K562 (cell line): ENCODE measurements at regions not wholly inside any gene's neighbourhood (a gene's known extent, or its start where the extent isn't known, plus 50 kb on each side); places are given as distances from the start of the nearest gene placed in this dataset.

Experiments used
- ATAC-seq: fragments of 200-7000 bp; cut with Tn5 transposase; 3 replicates; pipeline ENCODE4 v1.9.1; 2020; ENCODE audit warnings: moderate library complexity
- BruUV-seq: library from RNA; stranded (reverse); fragments of 400-500 nt; replicated peaks from 2 replicates; lab custom pipeline; 2021; lab: Mats Ljungman, UMichigan
- CTCF ChIA-PET: fragments of 300-600 bp; formaldehyde crosslinking; extraction: SDS; loops from one replicate; lab custom pipeline; 2021; ENCODE audit warnings: low intra/inter-chr PET ratio; lab: Yijun Ruan, JAX
- POLR2A ChIA-PET: fragments of 300-600, 350-650 bp; sonication (Branson Sonifier 250); formaldehyde crosslinking; extraction: SDS; loops from one replicate; lab custom pipeline; 2021; ENCODE audit warnings: antibody characterized with exemption, inconsistent platforms; lab: Yijun Ruan, JAX
- DNase-seq, 4 experiments: peaks; one replicate each; pipeline versions ENCODE4 v3.0.0 to v3.0.0-alpha.2; 2011 to 2018; ENCODE audit warnings: low spot score in 3 of 4, mixed read lengths in 3 of 4; ENCODE audit errors: extremely low read depth in 1 of 4
- FAIRE-seq: peaks from 2 replicates; lab custom pipeline; 2011; peaks lifted over from hg19 to GRCh38; lab: Jason Lieb, UNC
- H2AFZ ChIP-seq: 2 replicates; pipeline ENCODE4 v1.6.0; 2011; ENCODE audit warnings: low read depth, low read length, control low read depth, inconsistent platforms
- H3K27ac ChIP-seq: fragments of 200-600 bp; 3 replicates; pipeline ENCODE4 v1.8.0; 2011; ENCODE audit warnings: low read depth, mild to moderate bottlenecking, control low read depth, inconsistent platforms, low read length, moderate library complexity, mixed read lengths; ENCODE audit errors: extremely low read depth
- H3K27me3 ChIP-seq, 2 experiments: fragments of 300-600 bp in 1 of 2; 2 replicates in 1 of 2; 3 replicates in 1 of 2; pipeline versions ENCODE4 v1.6.0 to v1.8.0; 2011; ENCODE audit warnings: inconsistent platforms in 2 of 2, low read length in 2 of 2, mild to moderate bottlenecking in 1 of 2, mixed read lengths in 1 of 2, moderate library complexity in 1 of 2; ENCODE audit not compliant: control insufficient read depth in 2 of 2, insufficient read depth in 2 of 2
- H3K36me3 ChIP-seq: fragments of 300-600 bp; 3 replicates; pipeline ENCODE4 v1.8.0; 2011; ENCODE audit warnings: mild to moderate bottlenecking, low read length, inconsistent platforms; ENCODE audit not compliant: control insufficient read depth, insufficient read depth
- H3K4me1 ChIP-seq, 2 experiments: fragments of 200-600 bp in 1 of 2; replicated peaks in 1 of 2; 2 replicates in 1 of 2; 3 replicates in 1 of 2; pipeline versions ENCODE4 v1.5.1 to v1.8.0; 2011; ENCODE audit warnings: inconsistent platforms in 2 of 2, low read length in 2 of 2, mild to moderate bottlenecking in 1 of 2, mixed read lengths in 1 of 2, moderate library complexity in 1 of 2; ENCODE audit not compliant: control insufficient read depth in 2 of 2, insufficient read depth in 2 of 2
- H3K4me2 ChIP-seq: 2 replicates; pipeline ENCODE4 v1.6.1; 2011; ENCODE audit warnings: low read length, control low read depth, inconsistent platforms, mixed read lengths; ENCODE audit not compliant: insufficient read depth
- H3K4me3 ChIP-seq: fragments of 200-600 bp; sonication (generic), shearing (Covaris generic); 2 replicates; pipeline ENCODE4 v1.5.1; 2016; ENCODE audit warnings: control low read depth, inconsistent platforms
- H3K79me2 ChIP-seq: fragments of 200-600 bp; 3 replicates; pipeline ENCODE4 v1.8.0; 2011; ENCODE audit warnings: low read length, inconsistent platforms; ENCODE audit not compliant: control insufficient read depth, insufficient read depth
- H3K9ac ChIP-seq, 2 experiments: 2 replicates each; pipeline versions ENCODE4 v1.6.0 to v1.6.1; 2011; ENCODE audit warnings: low read depth in 2 of 2, low read length in 2 of 2, control low read depth in 1 of 2, inconsistent platforms in 1 of 2, mild to moderate bottlenecking in 1 of 2, mixed read lengths in 1 of 2; ENCODE audit not compliant: insufficient read depth in 1 of 2
- H3K9me1 ChIP-seq: one replicate; pipeline ENCODE4 v1.6.0; 2011; ENCODE audit warnings: inconsistent platforms, mild to moderate bottlenecking, low read length, moderate library complexity; ENCODE audit not compliant: control insufficient read depth, insufficient read depth
- H3K9me3 ChIP-seq: replicated peaks from 2 replicates; pipeline ENCODE4 v1.5.1; 2011; ENCODE audit warnings: low read depth, low read length, inconsistent platforms; ENCODE audit not compliant: control insufficient read depth, insufficient read depth
- H4K20me1 ChIP-seq: replicated peaks from 2 replicates; pipeline ENCODE4 v1.6.1; 2011; ENCODE audit warnings: low read length, inconsistent platforms, mixed read lengths; ENCODE audit not compliant: control insufficient read depth, insufficient read depth
- CEBPG ChIP-seq, 3 experiments: fragments of 200-800 bp in 1 of 3; sonication (Bioruptor generic) in 1 of 3; sonication (generic) in 1 of 3; formaldehyde crosslinking in 1 of 3; IDR thresholded peaks in 2 of 3; conservative IDR thresholded peaks in 1 of 3; 2 replicates each; pipeline versions ENCODE4 v1.6.1 to v1.8.0; 2016 to 2022; ENCODE audit warnings: missing compliant biosample characterization in 2 of 3, missing genetic modification characterization in 2 of 3, mild to moderate bottlenecking in 1 of 3, missing genetic modification reagents in 1 of 3
- DACH1 ChIP-seq: fragments of 450-650 bp; IDR thresholded peaks from 2 replicates; pipeline ENCODE4 v1.6.1; 2018; ENCODE audit not compliant: partially characterized antibody
- ELK1 ChIP-seq: sonication (generic); formaldehyde crosslinking; IDR thresholded peaks from 2 replicates; pipeline ENCODE4 v1.8.1; 2022; ENCODE audit warnings: missing genetic modification reagents
- LCOR ChIP-seq: sonication (generic); formaldehyde crosslinking; IDR thresholded peaks from 2 replicates; pipeline ENCODE4 v1.8.0; 2022; ENCODE audit warnings: mild to moderate bottlenecking, missing genetic modification reagents
- SRSF7 ChIP-seq: fragments of 200-400 bp; formaldehyde crosslinking; optimal IDR thresholded peaks from 2 replicates; pipeline ENCODE3; 2017; ENCODE audit warnings: mild to moderate bottlenecking, low read depth, low read length
- WGBS: fragments of 100-300 bp; shearing (Covaris generic); methylation state at CpG from one replicate; pipeline ENCODE4 v1.1.6; 2016; ENCODE audit warnings: low coverage, mixed read lengths; ENCODE audit not compliant: insufficient coverage; ENCODE audit errors: missing lambda C conversion rate; 5-methylcytosine and 5-hydroxymethylcytosine counted together
- in situ Hi-C: fragments of 300-500 bp; cut with MboI; formaldehyde crosslinking; loops from 4 replicates; pipeline ENCODE4 v1.15.0; 2018; ENCODE audit warnings: inconsistent platforms, mixed read lengths
- intact Hi-C: fragments of 100-400 bp; cut with micrococcal nuclease; formaldehyde crosslinking; loops from 2 replicates; pipeline ENCODE4 v1.14.2; 2022
- TF ChIP-seq, protein P1 (sequence below): fragments of 250-450 bp; sonication (Bioruptor Pico); IDR thresholded peaks from 2 replicates; pipeline ENCODE4 v1.8.0; 2021; ENCODE audit warnings: borderline replicate concordance, mild to moderate bottlenecking, moderate library complexity; ENCODE audit not compliant: poor library complexity, severe bottlenecking

DNA sequence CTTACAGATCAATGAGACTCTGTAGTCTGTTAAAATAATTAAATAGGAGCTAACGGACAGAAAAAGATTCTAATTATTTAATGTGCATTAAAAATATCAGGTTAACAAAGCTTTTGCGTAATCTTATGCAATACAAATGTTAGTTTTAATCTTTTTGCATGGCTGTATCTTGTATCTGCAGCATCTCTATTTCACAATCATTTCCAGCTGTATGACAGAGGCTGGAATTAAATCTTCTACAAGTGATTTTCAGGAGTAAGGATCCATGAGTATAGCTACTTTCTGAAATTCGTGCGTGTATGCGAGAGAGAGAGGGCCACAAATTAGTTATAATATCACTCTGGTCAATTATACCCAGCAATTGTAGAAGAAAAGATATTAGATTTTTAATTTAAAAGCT lies 1446.8 kb downstream of the NCAM2 start:
- POLR2A ChIA-PET, result no interaction called here
- Histone ChIP-seq H3K4me3 (no peak overlapping the region), H3K9me1 (no peaks in the 10 kb centered on the region), H3K4me1 (no peaks in the 10 kb centered on the region), H3K36me3 (no peaks in the 10 kb centered on the region), H3K79me2 (no peaks in the 10 kb centered on the region), H3K9ac (no peak overlapping the region), H3K27ac (no peak overlapping the region), H2AFZ (no peak overlapping the region)
- no TSS peak for BruUV-seq
- 2% methylated on average over 4 of the region's 5 CpGs for WGBS
- intact Hi-C loops (no loop called here), in situ Hi-C loops (no loop called here)
- no peak for FAIRE-seq
- no peak for TF ChIP-seq SRSF7
- TF ChIP-seq CEBPG (CRISPR knock-in tag; IDR thresholded peaks at IDR 0.05), result no peak
- TF ChIP-seq CEBPG (tag; conservative IDR thresholded peaks at IDR 0.05 in 1 of 2, IDR thresholded peaks at IDR 0.05 in 1 of 2), result peak in 1 of 2 experiments; percentile 51; a peak in 1 of 4 replicates
- TF ChIP-seq, all 486 proteins: peak for 1
- no peaks in the 10 kb centered on the region for H4K20me1 ChIP-seq
- no peaks in the 10 kb centered on the region for H3K9me3 ChIP-seq
- H3K4me2 ChIP-seq, result no peak overlapping the region
- CTCF ChIA-PET, result no interaction called here
- H3K27me3 ChIP-seq, result no peaks in the 10 kb centered on the region
- ATAC-seq (no peak), DNase-seq (no peak)

DNA sequence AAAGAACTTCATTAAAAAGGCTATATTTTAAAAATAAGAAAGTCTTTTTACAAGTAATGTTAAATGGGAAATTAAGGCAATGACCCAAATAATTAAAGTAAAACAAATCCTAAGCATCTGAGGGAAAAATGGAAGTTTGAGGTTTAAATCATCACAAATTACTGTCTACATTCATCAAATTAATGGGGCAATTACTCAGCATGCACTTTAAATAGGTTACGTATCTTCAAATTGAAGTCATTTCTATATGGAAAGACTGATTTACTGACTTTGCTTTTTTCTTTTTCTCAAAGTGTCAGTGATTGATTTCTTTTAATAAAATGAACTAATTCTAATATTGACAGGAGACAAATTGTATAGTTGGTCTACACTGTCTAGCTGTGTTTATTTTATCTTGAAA lies 1452.3 kb downstream of the NCAM2 start:
- POLR2A ChIA-PET, result no interaction called here
- no peak overlapping the region for H3K9ac ChIP-seq
- no peaks in the 10 kb centered on the region for H3K36me3 ChIP-seq
- ATAC-seq (no peak), FAIRE-seq (no peak), DNase-seq (no peak)
- no peak overlapping the region for H3K27ac ChIP-seq
- no peaks in the 10 kb centered on the region for H3K9me3 ChIP-seq
- WGBS, result 14% methylated on average over 1 of the region's 1 CpG
- intact Hi-C loops (no loop called here), in situ Hi-C loops (no loop called here)
- no peak overlapping the region for H2AFZ ChIP-seq
- H3K4me2 ChIP-seq, result no peak overlapping the region
- H3K4me3 ChIP-seq, result no peak overlapping the region
- CTCF ChIA-PET, result no interaction called here
- H3K4me1 ChIP-seq, result no peaks in the 10 kb centered on the region
- no peaks in the 10 kb centered on the region for H4K20me1 ChIP-seq
- H3K79me2 ChIP-seq, result no peaks in the 10 kb centered on the region
- no TSS peak for BruUV-seq
- no peaks in the 10 kb centered on the region for H3K9me1 ChIP-seq
- TF ChIP-seq, protein P1, sequence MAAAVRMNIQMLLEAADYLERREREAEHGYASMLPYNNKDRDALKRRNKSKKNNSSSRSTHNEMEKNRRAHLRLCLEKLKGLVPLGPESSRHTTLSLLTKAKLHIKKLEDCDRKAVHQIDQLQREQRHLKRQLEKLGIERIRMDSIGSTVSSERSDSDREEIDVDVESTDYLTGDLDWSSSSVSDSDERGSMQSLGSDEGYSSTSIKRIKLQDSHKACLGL (CRISPR knock-in tag), result no peak
- TF ChIP-seq LCOR (CRISPR knock-in tag) (no peak), ELK1 (no peak), DACH1 (no peak)
- H3K27me3 ChIP-seq, result no peaks in the 10 kb centered on the region
